PFSK-1 (cell line): ENCODE measurements at regions not wholly inside any gene's neighbourhood (a gene's known extent, or its start where the extent isn't known, plus 50 kb on each side); places are given as distances from the start of the nearest gene placed in this dataset.

Source experiments
- FOXP2 ChIP-seq: optimal IDR thresholded peaks from 2 replicates; pipeline ENCODE3; 2011; ENCODE audit warnings: borderline replicate concordance, control low read depth, inconsistent platforms; ENCODE audit not compliant: insufficient read depth; ENCODE audit errors: extremely low read length, extremely low read depth
- POLR2AphosphoS5 ChIP-seq: IDR thresholded peaks from 2 replicates; pipeline ENCODE4 v1.6.1; 2012; ENCODE audit warnings: low read depth, mild to moderate bottlenecking, control low read depth, low read length, moderate library complexity
- SIN3A ChIP-seq: IDR thresholded peaks from 2 replicates; pipeline ENCODE4 v1.6.1; 2012; ENCODE audit warnings: mild to moderate bottlenecking, low read length, moderate library complexity, borderline replicate concordance; ENCODE audit not compliant: insufficient read depth
- TAF1 ChIP-seq: IDR thresholded peaks from 2 replicates; pipeline ENCODE4 v1.6.1; 2012; ENCODE audit warnings: low read length, control low read depth, borderline replicate concordance; ENCODE audit not compliant: insufficient read depth
- TF ChIP-seq, protein P1 (sequence below), 2 experiments: IDR thresholded peaks; 2 replicates each; pipeline versions ENCODE4 v1.6.1 to v1.8.0; 2011 to 2012; ENCODE audit warnings: low read depth in 2 of 2, low read length in 2 of 2, control low read depth in 1 of 2, inconsistent platforms in 1 of 2, mild to moderate bottlenecking in 1 of 2, moderate library complexity in 1 of 2; ENCODE audit not compliant: insufficient read depth in 1 of 2

DNA sequence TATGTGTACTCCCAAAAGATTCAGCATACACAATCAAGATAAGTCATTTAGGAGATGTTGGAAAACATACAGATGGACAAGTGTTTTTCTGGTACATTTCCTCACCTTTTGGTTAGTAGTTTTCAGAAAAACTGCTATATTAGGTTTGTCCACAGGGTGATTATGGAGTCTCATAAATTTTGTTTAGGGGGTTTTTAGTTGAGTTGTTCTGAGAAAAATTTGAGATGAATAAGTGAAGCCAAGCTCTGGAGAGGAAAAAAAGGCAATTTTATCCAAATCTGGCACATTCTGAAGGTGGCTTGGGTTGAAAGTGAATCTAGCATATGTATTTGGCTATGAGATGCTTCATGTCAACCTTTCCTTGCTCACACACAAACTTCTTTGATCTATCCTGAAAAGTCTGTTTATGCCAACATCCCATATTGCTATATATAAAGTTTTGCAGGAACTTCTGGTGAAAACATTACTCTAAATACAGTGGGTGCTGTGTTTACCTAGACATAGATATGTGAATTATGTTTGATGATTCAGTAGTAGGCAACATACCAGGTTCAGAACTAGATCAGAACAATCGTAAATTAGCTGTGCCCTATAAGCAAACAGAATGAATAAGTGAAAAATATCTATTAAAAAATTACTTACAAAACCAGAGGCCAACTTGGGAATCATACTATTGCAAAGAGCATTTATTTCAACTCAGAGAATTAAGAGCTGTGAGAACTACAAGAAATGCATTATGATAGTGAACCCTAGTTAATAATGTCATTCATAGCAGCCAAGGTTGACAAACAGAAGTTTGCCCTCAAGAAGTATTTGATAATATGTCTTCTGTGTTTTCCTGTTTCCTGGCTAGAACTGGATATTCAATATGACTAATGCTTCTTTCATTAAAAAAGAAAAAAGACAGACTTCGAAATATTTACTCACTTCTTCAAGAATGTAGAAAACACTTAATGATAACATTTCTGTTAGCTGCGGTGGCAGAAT, 552.0 kb downstream of the IRS1 start:
- TF ChIP-seq POLR2AphosphoS5 (no peak), FOXP2 (no peak), SIN3A (no peak), TAF1 (no peak)
- TF ChIP-seq, protein P1, sequence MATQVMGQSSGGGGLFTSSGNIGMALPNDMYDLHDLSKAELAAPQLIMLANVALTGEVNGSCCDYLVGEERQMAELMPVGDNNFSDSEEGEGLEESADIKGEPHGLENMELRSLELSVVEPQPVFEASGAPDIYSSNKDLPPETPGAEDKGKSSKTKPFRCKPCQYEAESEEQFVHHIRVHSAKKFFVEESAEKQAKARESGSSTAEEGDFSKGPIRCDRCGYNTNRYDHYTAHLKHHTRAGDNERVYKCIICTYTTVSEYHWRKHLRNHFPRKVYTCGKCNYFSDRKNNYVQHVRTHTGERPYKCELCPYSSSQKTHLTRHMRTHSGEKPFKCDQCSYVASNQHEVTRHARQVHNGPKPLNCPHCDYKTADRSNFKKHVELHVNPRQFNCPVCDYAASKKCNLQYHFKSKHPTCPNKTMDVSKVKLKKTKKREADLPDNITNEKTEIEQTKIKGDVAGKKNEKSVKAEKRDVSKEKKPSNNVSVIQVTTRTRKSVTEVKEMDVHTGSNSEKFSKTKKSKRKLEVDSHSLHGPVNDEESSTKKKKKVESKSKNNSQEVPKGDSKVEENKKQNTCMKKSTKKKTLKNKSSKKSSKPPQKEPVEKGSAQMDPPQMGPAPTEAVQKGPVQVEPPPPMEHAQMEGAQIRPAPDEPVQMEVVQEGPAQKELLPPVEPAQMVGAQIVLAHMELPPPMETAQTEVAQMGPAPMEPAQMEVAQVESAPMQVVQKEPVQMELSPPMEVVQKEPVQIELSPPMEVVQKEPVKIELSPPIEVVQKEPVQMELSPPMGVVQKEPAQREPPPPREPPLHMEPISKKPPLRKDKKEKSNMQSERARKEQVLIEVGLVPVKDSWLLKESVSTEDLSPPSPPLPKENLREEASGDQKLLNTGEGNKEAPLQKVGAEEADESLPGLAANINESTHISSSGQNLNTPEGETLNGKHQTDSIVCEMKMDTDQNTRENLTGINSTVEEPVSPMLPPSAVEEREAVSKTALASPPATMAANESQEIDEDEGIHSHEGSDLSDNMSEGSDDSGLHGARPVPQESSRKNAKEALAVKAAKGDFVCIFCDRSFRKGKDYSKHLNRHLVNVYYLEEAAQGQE (IDR thresholded peaks at IDR 0.05; ENCODE audit: insufficient read depth in 1 of 2, low read depth in 2 of 2, low read length in 2 of 2), result no peak

- TF ChIP-seq FOXP2 (no peak), SIN3A (no peak), POLR2AphosphoS5 (no peak)
- TF ChIP-seq, protein P1 (IDR thresholded peaks at IDR 0.05; ENCODE audit: insufficient read depth in 1 of 2, low read depth in 2 of 2, low read length in 2 of 2), result no peak
Measured at GRCh38 chr2:226234187-226234586, 565.4 kb downstream of the IRS1 start.

DNA sequence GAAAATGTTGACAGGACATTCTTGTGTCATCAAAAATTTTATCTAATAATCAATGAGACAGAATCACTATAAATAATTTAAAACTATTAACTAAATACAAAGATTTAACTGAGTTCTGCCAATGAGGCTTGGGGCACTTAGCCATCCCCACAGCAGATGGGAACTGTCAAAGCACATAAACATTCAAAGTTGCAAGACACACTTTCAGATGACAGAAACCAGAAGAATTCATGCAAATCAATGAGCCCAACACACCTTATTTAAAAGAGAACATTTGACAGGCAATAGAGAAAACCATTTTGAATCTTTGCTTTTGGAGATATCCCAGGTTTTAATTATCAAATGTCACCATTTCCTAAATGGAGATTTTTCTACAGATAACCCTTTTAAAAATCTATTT, 566.2 kb downstream of the IRS1 start:
- TF ChIP-seq FOXP2 (no peak), POLR2AphosphoS5 (no peak), TAF1 (no peak), SIN3A (no peak)
- TF ChIP-seq, protein P1 (IDR thresholded peaks at IDR 0.05; ENCODE audit: insufficient read depth in 1 of 2, low read depth in 2 of 2, low read length in 2 of 2), result no peak

GRCh38 chr2:226228080-226228479, 571.5 kb downstream of the IRS1 start:
- TF ChIP-seq SIN3A (no peak), POLR2AphosphoS5 (no peak), FOXP2 (no peak), TAF1 (no peak)
- TF ChIP-seq, protein P1 (IDR thresholded peaks at IDR 0.05; ENCODE audit: insufficient read depth in 1 of 2, low read depth in 2 of 2, low read length in 2 of 2), result no peak
